Epithelial cell of esophagus (primary cell): ENCODE measurements at regions not wholly inside any gene's neighbourhood (a gene's known extent, or its start where the extent isn't known, plus 50 kb on each side); places are given as distances from the start of the nearest gene placed in this dataset.

Experiments used
- DNase-seq: peaks from one replicate; pipeline ENCODE4 v3.0.0; 2010; ENCODE audit warnings: low read depth
- H3K4me3 ChIP-seq: 2 replicates; pipeline ENCODE4 v1.5.1; 2011; ENCODE audit warnings: mild to moderate bottlenecking, low read length, control low read depth
- CTCF ChIP-seq: IDR thresholded peaks from 2 replicates; pipeline ENCODE4 v1.5.1; 2011; ENCODE audit warnings: low read depth, mild to moderate bottlenecking, low read length, control low read depth, inconsistent platforms; ENCODE audit not compliant: insufficient read depth; ENCODE audit errors: missing control alignments

- H3K4me3 ChIP-seq = no peak overlapping the region
- no peak for DNase-seq
- no peak for TF ChIP-seq CTCF
These were observed 192.1 kb downstream of the VRK1 start for GRCh38 chr14:96989306-96989705.

- no peak overlapping the region for H3K4me3 ChIP-seq
- DNase-seq = no peak
- TF ChIP-seq CTCF = no peak
These were observed 194.0 kb downstream of the VRK1 start for GRCh38 chr14:96991226-96991625.

GRCh38 chr14:96994999-96995398 is 197.8 kb downstream of the VRK1 start:
- DNase-seq = no peak
- H3K4me3 ChIP-seq = no peak overlapping the region
- no peak for TF ChIP-seq CTCF

- no peak overlapping the region for H3K4me3 ChIP-seq
- no peak for DNase-seq
- no peak for TF ChIP-seq CTCF
These were observed 200.1 kb downstream of the VRK1 start for GRCh38 chr14:96997269-96997668.

GRCh38 chr14:96997996-96998395 is 200.8 kb downstream of the VRK1 start:
- no peak for TF ChIP-seq CTCF
- no peak overlapping the region for H3K4me3 ChIP-seq
- no peak for DNase-seq

- no peak for TF ChIP-seq CTCF
- no peak overlapping the region for H3K4me3 ChIP-seq
- no peak for DNase-seq
These were observed 202.5 kb downstream of the VRK1 start for GRCh38 chr14:96999654-97000155.

- no peak overlapping the region for H3K4me3 ChIP-seq
- no peak for DNase-seq
- no peak for TF ChIP-seq CTCF
These were observed 205.3 kb downstream of the VRK1 start for GRCh38 chr14:97002454-97002853.
